ENCODE measurements at regions not wholly inside any gene's neighbourhood (a gene's known extent, or its start where the extent isn't known, plus 50 kb on each side); places are given as distances from the start of the nearest gene placed in this dataset.

- no peak for TF ChIP-seq POLR2A (IDR thresholded peaks at IDR 0.05)
- no peak for TF ChIP-seq CTCF (IDR thresholded peaks at IDR 0.05)
- no peak for TF ChIP-seq EP300 (IDR thresholded peaks at IDR 0.05)
- no peak for TF ChIP-seq POLR2AphosphoS5 (IDR thresholded peaks at IDR 0.05)
These were observed 838.5 kb downstream of the IGSF11 start for GRCh38 chr3:118196183-118196582.
